GM12875 (cell line): ENCODE measurements at regions not wholly inside any gene's neighbourhood (a gene's known extent, or its start where the extent isn't known, plus 50 kb on each side); places are given as distances from the start of the nearest gene placed in this dataset.

ENCODE experiments used
- H3K4me3 ChIP-seq: one replicate; pipeline ENCODE4 v1.5.1; 2011; ENCODE audit warnings: low read depth, low read length, control low read depth
- CTCF ChIP-seq: IDR thresholded peaks from 2 replicates; pipeline ENCODE4 v1.5.1; 2011; ENCODE audit warnings: low read depth, mild to moderate bottlenecking, control low read depth, inconsistent platforms, low read length, moderate library complexity, borderline replicate concordance; ENCODE audit not compliant: insufficient read depth

GRCh38 chr6:104603108-104603745, 256.5 kb downstream of the HACE1 start:
- no peak overlapping the region for H3K4me3 ChIP-seq
- TF ChIP-seq CTCF, result no peak

- no peak overlapping the region for H3K4me3 ChIP-seq
Measured at GRCh38 chr6:104601721-104602120, 258.0 kb downstream of the HACE1 start.

GRCh38 chr6:104601131-104601651, 258.5 kb downstream of the HACE1 start:
- no peak for TF ChIP-seq CTCF
- no peak overlapping the region for H3K4me3 ChIP-seq

More at GRCh38 chr6:104601721-104602120, 258.0 kb downstream of the HACE1 start:
- TF ChIP-seq CTCF, result no peak

GRCh38 chr6:104600639-104600931, 259.1 kb downstream of the HACE1 start:
- TF ChIP-seq CTCF, result no peak
- H3K4me3 ChIP-seq, result no peak overlapping the region

- TF ChIP-seq CTCF, result no peak
- H3K4me3 ChIP-seq, result no peak overlapping the region
Measured at GRCh38 chr6:104599821-104600638, 259.7 kb downstream of the HACE1 start.

GRCh38 chr6:104597541-104598050, 262.1 kb downstream of the HACE1 start:
- no peak for TF ChIP-seq CTCF

More at GRCh38 chr6:104597541-104598050, 262.1 kb downstream of the HACE1 start:
- H3K4me3 ChIP-seq, result no peak overlapping the region
